HEK293 (cell line): ENCODE measurements at regions not wholly inside any gene's neighbourhood (a gene's known extent, or its start where the extent isn't known, plus 50 kb on each side); places are given as distances from the start of the nearest gene placed in this dataset.

Experiments
- CTCF ChIA-PET: fragments of 350-600 bp; formaldehyde crosslinking; extraction: SDS; loops from one replicate; lab custom pipeline; 2021; ENCODE audit warnings: antibody characterized with exemption; lab: Yijun Ruan, JAX
- POLR2A ChIA-PET: fragments of 300-600 bp; formaldehyde crosslinking; extraction: SDS; loops from one replicate; lab custom pipeline; 2020; ENCODE audit warnings: antibody characterized with exemption, inconsistent platforms; lab: Yijun Ruan, JAX
- H3K27ac ChIP-seq: fragments of 200-500 bp; sonication (Bioruptor generic); 2 replicates; pipeline ENCODE4 v1.5.1; 2014; ENCODE audit warnings: low read depth, low read length, control low read depth, inconsistent platforms; ENCODE audit errors: extremely low read depth
- H3K36me3 ChIP-seq, 2 experiments: fragments of 200-500 bp in 1 of 2; sonication (Bioruptor generic) in 1 of 2; 1 replicate in 1 of 2; 2 replicates in 1 of 2; pipeline ENCODE4 v1.5.1; 2014 to 2017; ENCODE audit warnings: inconsistent platforms in 2 of 2, low read length in 2 of 2; ENCODE audit not compliant: control insufficient read depth in 2 of 2, insufficient read depth in 1 of 2
- H3K4me1 ChIP-seq: fragments of 200-500 bp; sonication (Bioruptor generic); 2 replicates; pipeline ENCODE4 v1.5.1; 2014; ENCODE audit warnings: mild to moderate bottlenecking, low read length, inconsistent platforms; ENCODE audit not compliant: control insufficient read depth, insufficient read depth
- H3K4me3 ChIP-seq: 2 replicates; pipeline ENCODE4 v1.5.1; 2011; ENCODE audit warnings: low read depth, mild to moderate bottlenecking, control low read depth, low read length, moderate library complexity
- H3K9me3 ChIP-seq: fragments of 200-500 bp; sonication (Bioruptor generic); 2 replicates; pipeline ENCODE4 v1.5.1; 2014; ENCODE audit warnings: low read depth, low read length, inconsistent platforms; ENCODE audit not compliant: control insufficient read depth, insufficient read depth
- FEZF1 ChIP-seq: fragments of 450-650 bp; formaldehyde crosslinking; IDR thresholded peaks from 2 replicates; pipeline ENCODE4 v1.5.1; 2016; ENCODE audit warnings: missing biosample characterization, missing genetic modification characterization
- SP7 ChIP-seq: fragments of 450-650 bp; formaldehyde crosslinking; IDR thresholded peaks from 2 replicates; pipeline ENCODE4 v1.5.1; 2016; ENCODE audit warnings: missing biosample characterization, missing genetic modification characterization
- ZNF114 ChIP-seq: fragments of 450-650 bp; formaldehyde crosslinking; IDR thresholded peaks from 2 replicates; pipeline ENCODE4 v1.5.0; 2017; ENCODE audit warnings: missing biosample characterization, missing genetic modification characterization
- ZNF146 ChIP-seq: fragments of 450-650 bp; formaldehyde crosslinking; IDR thresholded peaks from 2 replicates; pipeline ENCODE4 v1.5.1; 2016; ENCODE audit warnings: missing biosample characterization, missing genetic modification characterization
- ZNF169 ChIP-seq: fragments of 450-650 bp; formaldehyde crosslinking; IDR thresholded peaks from 2 replicates; pipeline ENCODE4 v1.5.1; 2016; ENCODE audit warnings: missing biosample characterization, missing genetic modification characterization
- ZNF174 ChIP-seq: fragments of 450-650 bp; formaldehyde crosslinking; IDR thresholded peaks from 2 replicates; pipeline ENCODE4 v1.5.0; 2017; ENCODE audit warnings: missing biosample characterization, mild to moderate bottlenecking, missing genetic modification characterization
- ZNF37A ChIP-seq: fragments of 450-650 bp; IDR thresholded peaks from 2 replicates; pipeline ENCODE4 v1.5.1; 2018; ENCODE audit warnings: missing biosample characterization, missing genetic modification characterization
- ZNF391 ChIP-seq: fragments of 450-650 bp; formaldehyde crosslinking; IDR thresholded peaks from 2 replicates; pipeline ENCODE4 v1.5.1; 2016; ENCODE audit warnings: low read depth, missing biosample characterization, missing genetic modification characterization, borderline replicate concordance
- ZNF501 ChIP-seq: fragments of 450-650 bp; formaldehyde crosslinking; IDR thresholded peaks from 2 replicates; pipeline ENCODE4 v1.5.1; 2016; ENCODE audit warnings: missing biosample characterization, missing genetic modification characterization
- ZNF660 ChIP-seq: fragments of 450-650 bp; IDR thresholded peaks from 2 replicates; pipeline ENCODE4 v1.5.1; 2018; ENCODE audit warnings: missing biosample characterization, mild to moderate bottlenecking, missing genetic modification characterization
- TF ChIP-seq, protein P1 (sequence below): fragments of 450-650 bp; IDR thresholded peaks from 2 replicates; pipeline ENCODE4 v1.5.1; 2018; ENCODE audit warnings: missing biosample characterization, missing genetic modification characterization
- TF ChIP-seq, protein P2 (sequence below): fragments of 450-650 bp; formaldehyde crosslinking; IDR thresholded peaks from 2 replicates; pipeline ENCODE4 v1.5.1; 2017; ENCODE audit warnings: missing biosample characterization, missing genetic modification characterization
- TF ChIP-seq, protein P3 (sequence below): fragments of 450-650 bp; formaldehyde crosslinking; IDR thresholded peaks from 2 replicates; pipeline ENCODE4 v1.5.1; 2017; ENCODE audit warnings: missing biosample characterization, mild to moderate bottlenecking, missing genetic modification characterization, moderate library complexity
- TF ChIP-seq, protein P4 (sequence below): fragments of 450-650 bp; formaldehyde crosslinking; IDR thresholded peaks from 2 replicates; pipeline ENCODE4; 2016; ENCODE audit warnings: missing biosample characterization, missing genetic modification characterization
- TF ChIP-seq, protein P5 (sequence below): fragments of 450-650 bp; formaldehyde crosslinking; IDR thresholded peaks from 2 replicates; pipeline ENCODE4 v1.5.1; 2016; ENCODE audit warnings: missing biosample characterization, missing genetic modification characterization
- TF ChIP-seq, protein P6 (sequence below): fragments of 450-650 bp; formaldehyde crosslinking; IDR thresholded peaks from 2 replicates; pipeline ENCODE4 v1.5.1; 2016; ENCODE audit warnings: missing biosample characterization, missing genetic modification characterization
- TF ChIP-seq, protein P7 (sequence below): fragments of 450-650 bp; formaldehyde crosslinking; IDR thresholded peaks from 2 replicates; pipeline ENCODE4 v1.5.1; 2016; ENCODE audit warnings: missing biosample characterization, missing genetic modification characterization
- TF ChIP-seq, protein P8 (sequence below): fragments of 450-650 bp; formaldehyde crosslinking; IDR thresholded peaks from 2 replicates; pipeline ENCODE4 v1.5.1; 2017; ENCODE audit warnings: missing biosample characterization, missing genetic modification characterization

DNA sequence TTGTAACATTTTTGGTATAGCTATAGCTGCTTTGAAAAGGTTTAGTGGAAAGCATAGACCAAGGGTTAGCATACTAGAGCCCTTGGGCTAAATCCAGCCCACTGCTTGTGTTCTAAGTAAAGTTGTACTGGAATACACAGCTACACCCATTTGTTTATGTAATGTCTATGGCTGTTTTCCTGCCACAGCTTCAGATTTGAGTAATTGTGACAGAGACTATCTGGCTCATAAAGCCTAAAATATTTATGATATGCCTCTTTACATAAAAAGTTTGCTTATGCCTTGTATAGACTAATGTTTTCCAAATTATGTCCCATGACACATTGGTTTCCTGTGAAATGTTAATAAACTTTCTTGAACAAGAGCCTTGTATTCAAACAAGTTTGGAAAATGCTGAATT lies 234.8 kb upstream of the ATP2B1 start (continued):
- TF ChIP-seq, protein P1, sequence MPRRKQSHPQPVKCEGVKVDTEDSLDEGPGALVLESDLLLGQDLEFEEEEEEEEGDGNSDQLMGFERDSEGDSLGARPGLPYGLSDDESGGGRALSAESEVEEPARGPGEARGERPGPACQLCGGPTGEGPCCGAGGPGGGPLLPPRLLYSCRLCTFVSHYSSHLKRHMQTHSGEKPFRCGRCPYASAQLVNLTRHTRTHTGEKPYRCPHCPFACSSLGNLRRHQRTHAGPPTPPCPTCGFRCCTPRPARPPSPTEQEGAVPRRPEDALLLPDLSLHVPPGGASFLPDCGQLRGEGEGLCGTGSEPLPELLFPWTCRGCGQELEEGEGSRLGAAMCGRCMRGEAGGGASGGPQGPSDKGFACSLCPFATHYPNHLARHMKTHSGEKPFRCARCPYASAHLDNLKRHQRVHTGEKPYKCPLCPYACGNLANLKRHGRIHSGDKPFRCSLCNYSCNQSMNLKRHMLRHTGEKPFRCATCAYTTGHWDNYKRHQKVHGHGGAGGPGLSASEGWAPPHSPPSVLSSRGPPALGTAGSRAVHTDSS (tag by site-specific recombination), result no peak
- no peak for TF ChIP-seq ZNF174

DNA sequence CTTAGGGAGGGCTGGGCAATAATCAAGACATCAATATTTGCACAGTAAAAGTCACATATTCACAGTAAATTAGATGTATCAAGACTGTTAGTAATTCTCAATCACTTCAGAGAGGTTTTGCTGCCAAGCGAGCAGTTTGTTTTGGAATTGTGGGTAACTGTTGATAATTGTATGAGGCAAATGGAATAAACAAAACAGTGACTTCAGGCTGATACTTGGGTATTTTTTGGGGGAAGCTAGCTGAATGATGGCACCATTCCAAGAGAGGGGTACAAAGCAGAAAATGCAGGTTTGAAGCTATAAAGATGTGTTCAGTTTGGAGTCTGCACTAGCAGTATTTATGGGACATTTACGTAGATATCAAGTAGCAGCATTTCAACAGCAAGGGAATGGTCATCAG lies 232.8 kb upstream of the ATP2B1 start:
- Histone ChIP-seq H3K4me1 (peaks cover 7% of the 10 kb centered on the region), H3K4me3 (no peak overlapping the region), H3K9me3 (no peaks in the 10 kb centered on the region), H3K27ac (no peak overlapping the region), H3K36me3 (no peaks in the 10 kb centered on the region)
- ChIA-PET POLR2A (no interaction called here), CTCF (no interaction called here)
- TF ChIP-seq ZNF660 (peak; percentile 77; the same call in 1 of the 2 replicates), SP7 (tag by site-specific recombination) (no peak), FEZF1 (tag by site-specific recombination) (peak; percentile 50; the same call in 1 of the 2 replicates)
- TF ChIP-seq, protein P2, sequence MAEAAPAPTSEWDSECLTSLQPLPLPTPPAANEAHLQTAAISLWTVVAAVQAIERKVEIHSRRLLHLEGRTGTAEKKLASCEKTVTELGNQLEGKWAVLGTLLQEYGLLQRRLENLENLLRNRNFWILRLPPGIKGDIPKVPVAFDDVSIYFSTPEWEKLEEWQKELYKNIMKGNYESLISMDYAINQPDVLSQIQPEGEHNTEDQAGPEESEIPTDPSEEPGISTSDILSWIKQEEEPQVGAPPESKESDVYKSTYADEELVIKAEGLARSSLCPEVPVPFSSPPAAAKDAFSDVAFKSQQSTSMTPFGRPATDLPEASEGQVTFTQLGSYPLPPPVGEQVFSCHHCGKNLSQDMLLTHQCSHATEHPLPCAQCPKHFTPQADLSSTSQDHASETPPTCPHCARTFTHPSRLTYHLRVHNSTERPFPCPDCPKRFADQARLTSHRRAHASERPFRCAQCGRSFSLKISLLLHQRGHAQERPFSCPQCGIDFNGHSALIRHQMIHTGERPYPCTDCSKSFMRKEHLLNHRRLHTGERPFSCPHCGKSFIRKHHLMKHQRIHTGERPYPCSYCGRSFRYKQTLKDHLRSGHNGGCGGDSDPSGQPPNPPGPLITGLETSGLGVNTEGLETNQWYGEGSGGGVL, result peak; percentile 28; the same call in 1 of the 2 replicates

DNA sequence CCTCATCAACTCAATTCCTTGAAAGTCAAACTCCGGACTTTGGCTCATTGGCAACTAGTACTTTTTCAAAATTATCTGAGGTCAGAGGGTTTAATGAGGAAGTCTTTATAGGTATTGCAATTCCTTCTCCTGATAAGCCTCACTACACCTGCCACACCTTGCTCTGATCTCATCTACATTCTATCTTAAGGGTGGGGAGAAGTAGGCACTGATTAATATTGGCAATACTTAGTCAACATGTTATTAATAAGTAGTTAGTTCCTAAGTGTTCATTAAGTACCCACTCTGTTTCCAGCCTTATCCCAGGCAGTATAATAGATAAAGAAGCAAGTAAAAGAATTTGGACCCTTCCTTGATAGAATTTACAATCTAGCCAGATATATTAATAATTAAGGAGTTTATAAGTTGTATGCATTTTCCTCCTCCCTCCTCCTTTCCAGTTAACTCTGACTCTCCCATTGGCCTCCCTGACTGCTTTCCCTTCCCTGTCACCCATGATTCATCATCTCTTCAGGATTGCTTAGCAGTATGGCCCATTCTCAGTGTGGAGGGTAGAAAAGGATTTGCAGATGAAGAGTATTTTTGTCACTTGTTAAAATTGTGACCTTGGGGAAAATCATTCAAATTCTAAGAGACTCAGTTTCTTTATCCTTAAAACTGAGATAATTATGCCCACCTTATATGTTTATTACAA lies 231.0 kb upstream of the ATP2B1 start:
- Histone ChIP-seq H3K4me3 (no peak overlapping the region), H3K4me1 (peaks cover 7% of the 10 kb centered on the region), H3K27ac (no peak overlapping the region), H3K9me3 (no peaks in the 10 kb centered on the region), H3K36me3 (no peaks in the 10 kb centered on the region)
- ChIA-PET CTCF (no interaction called here), POLR2A (no interaction called here)
- TF ChIP-seq, protein P3, sequence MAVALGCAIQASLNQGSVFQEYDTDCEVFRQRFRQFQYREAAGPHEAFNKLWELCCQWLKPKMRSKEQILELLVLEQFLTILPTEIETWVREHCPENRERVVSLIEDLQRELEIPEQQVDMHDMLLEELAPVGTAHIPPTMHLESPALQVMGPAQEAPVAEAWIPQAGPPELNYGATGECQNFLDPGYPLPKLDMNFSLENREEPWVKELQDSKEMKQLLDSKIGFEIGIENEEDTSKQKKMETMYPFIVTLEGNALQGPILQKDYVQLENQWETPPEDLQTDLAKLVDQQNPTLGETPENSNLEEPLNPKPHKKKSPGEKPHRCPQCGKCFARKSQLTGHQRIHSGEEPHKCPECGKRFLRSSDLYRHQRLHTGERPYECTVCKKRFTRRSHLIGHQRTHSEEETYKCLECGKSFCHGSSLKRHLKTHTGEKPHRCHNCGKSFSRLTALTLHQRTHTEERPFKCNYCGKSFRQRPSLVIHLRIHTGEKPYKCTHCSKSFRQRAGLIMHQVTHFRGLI (tag by site-specific recombination), result no peak
- no peak for TF ChIP-seq ZNF391 (tag by site-specific recombination)
- TF ChIP-seq, protein P4, sequence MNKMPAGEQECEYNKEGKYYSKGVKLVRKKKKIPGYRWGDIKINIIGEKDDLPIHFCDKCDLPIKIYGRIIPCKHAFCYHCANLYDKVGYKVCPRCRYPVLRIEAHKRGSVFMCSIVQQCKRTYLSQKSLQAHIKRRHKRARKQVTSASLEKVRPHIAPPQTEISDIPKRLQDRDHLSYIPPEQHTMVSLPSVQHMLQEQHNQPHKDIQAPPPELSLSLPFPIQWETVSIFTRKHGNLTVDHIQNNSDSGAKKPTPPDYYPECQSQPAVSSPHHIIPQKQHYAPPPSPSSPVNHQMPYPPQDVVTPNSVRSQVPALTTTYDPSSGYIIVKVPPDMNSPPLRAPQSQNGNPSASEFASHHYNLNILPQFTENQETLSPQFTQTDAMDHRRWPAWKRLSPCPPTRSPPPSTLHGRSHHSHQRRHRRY (tag by site-specific recombination), result no peak
- TF ChIP-seq, protein P5, sequence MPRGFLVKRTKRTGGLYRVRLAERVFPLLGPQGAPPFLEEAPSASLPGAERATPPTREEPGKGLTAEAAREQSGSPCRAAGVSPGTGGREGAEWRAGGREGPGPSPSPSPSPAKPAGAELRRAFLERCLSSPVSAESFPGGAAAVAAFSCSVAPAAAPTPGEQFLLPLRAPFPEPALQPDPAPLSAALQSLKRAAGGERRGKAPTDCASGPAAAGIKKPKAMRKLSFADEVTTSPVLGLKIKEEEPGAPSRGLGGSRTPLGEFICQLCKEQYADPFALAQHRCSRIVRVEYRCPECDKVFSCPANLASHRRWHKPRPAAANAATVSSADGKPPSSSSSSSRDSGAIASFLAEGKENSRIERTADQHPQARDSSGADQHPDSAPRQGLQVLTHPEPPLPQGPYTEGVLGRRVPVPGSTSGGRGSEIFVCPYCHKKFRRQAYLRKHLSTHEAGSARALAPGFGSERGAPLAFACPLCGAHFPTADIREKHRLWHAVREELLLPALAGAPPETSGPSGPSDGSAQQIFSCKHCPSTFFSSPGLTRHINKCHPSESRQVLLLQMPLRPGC, result no peak
- TF ChIP-seq, protein P6, sequence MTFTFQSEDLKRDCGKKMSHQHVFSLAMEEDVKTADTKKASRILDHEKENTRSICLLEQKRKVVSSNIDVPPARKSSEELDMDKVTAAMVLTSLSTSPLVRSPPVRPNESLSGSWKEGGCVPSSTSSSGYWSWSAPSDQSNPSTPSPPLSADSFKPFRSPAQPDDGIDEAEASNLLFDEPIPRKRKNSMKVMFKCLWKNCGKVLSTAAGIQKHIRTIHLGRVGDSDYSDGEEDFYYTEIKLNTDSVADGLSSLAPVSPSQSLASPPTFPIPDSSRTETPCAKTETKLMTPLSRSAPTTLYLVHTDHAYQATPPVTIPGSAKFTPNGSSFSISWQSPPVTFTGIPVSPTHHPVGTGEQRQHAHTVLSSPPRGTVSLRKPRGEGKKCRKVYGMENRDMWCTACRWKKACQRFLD (tag by site-specific recombination), result no peak
- TF ChIP-seq ZNF37A (tag by site-specific recombination), result no peak
- no peak for TF ChIP-seq ZNF501
- TF ChIP-seq ZNF169 (tag by site-specific recombination), result no peak
- TF ChIP-seq ZNF114 (tag by site-specific recombination), result no peak
- TF ChIP-seq, protein P7, sequence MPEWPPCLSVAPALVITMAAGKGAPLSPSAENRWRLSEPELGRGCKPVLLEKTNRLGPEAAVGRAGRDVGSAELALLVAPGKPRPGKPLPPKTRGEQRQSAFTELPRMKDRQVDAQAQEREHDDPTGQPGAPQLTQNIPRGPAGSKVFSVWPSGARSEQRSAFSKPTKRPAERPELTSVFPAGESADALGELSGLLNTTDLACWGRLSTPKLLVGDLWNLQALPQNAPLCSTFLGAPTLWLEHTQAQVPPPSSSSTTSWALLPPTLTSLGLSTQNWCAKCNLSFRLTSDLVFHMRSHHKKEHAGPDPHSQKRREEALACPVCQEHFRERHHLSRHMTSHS (tag by site-specific recombination), result no peak
- TF ChIP-seq, protein P8, sequence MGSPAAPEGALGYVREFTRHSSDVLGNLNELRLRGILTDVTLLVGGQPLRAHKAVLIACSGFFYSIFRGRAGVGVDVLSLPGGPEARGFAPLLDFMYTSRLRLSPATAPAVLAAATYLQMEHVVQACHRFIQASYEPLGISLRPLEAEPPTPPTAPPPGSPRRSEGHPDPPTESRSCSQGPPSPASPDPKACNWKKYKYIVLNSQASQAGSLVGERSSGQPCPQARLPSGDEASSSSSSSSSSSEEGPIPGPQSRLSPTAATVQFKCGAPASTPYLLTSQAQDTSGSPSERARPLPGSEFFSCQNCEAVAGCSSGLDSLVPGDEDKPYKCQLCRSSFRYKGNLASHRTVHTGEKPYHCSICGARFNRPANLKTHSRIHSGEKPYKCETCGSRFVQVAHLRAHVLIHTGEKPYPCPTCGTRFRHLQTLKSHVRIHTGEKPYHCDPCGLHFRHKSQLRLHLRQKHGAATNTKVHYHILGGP (tag by site-specific recombination), result no peak
- TF ChIP-seq ZNF146 (tag by site-specific recombination), result no peak
